HepG2 (cell line): ENCODE measurements at regions not wholly inside any gene's neighbourhood (a gene's known extent, or its start where the extent isn't known, plus 50 kb on each side); places are given as distances from the start of the nearest gene placed in this dataset.
A peak's percentile ranks its signal among the peaks of the same experiment; 100 is the strongest.

ENCODE experiments used
- ATAC-seq: fragments of 200-7000 bp; cut with Tn5 transposase; 3 replicates; pipeline ENCODE4 v1.9.1; 2020; ENCODE audit warnings: mild to moderate bottlenecking, moderate library complexity
- BruUV-seq: library from RNA; stranded (reverse); fragments of 400-500 nt; replicated peaks from 2 replicates; lab custom pipeline; 2021; lab: Mats Ljungman, UMichigan
- CTCF ChIA-PET: fragments of 300-600 bp; formaldehyde crosslinking; extraction: SDS; loops from one replicate; lab custom pipeline; 2021; ENCODE audit warnings: low total read pairs, inconsistent platforms, low intra/inter-chr PET ratio; lab: Yijun Ruan, JAX
- POLR2A ChIA-PET: fragments of 350-600 bp; sonication (Branson Sonifier 250); formaldehyde crosslinking; loops from one replicate; lab custom pipeline; 2020; ENCODE audit warnings: antibody characterized with exemption, inconsistent platforms; lab: Yijun Ruan, JAX
- DNase-seq: peaks from one replicate; pipeline ENCODE4 v3.0.0-alpha.2; 2015; ENCODE audit warnings: low spot score
- FAIRE-seq: peaks from 3 replicates; lab custom pipeline; 2011; peaks lifted over from hg19 to GRCh38; lab: Jason Lieb, UNC
- H2AFZ ChIP-seq: one replicate; pipeline ENCODE4 v1.6.1; 2011; ENCODE audit warnings: low read length, inconsistent platforms
- H3K27ac ChIP-seq: fragments of 300-600 bp; 3 replicates; pipeline ENCODE4 v1.8.0; 2011; ENCODE audit warnings: mixed run types, mild to moderate bottlenecking, mixed read lengths, low read length, inconsistent platforms; ENCODE audit not compliant: insufficient read depth; ENCODE audit errors: extremely low read length
- H3K27me3 ChIP-seq, 2 experiments: fragments of 200-600 bp in 1 of 2; 2 replicates in 1 of 2; 3 replicates in 1 of 2; pipeline versions ENCODE4 v1.6.0 to v1.8.0; 2011; ENCODE audit warnings: low read length in 2 of 2, mild to moderate bottlenecking in 2 of 2, moderate library complexity in 2 of 2, inconsistent platforms in 1 of 2; ENCODE audit not compliant: insufficient read depth in 2 of 2, control insufficient read depth in 1 of 2
- H3K36me3 ChIP-seq, 2 experiments: fragments of 200-600 bp in 1 of 2; replicated peaks in 1 of 2; 2 replicates in 1 of 2; 3 replicates in 1 of 2; pipeline versions ENCODE4 v1.5.1 to v1.8.0; 2011; ENCODE audit warnings: low read length in 2 of 2, inconsistent platforms in 1 of 2; ENCODE audit not compliant: insufficient read depth in 2 of 2, control insufficient read depth in 1 of 2
- H3K4me1 ChIP-seq: 2 replicates; pipeline ENCODE4 v1.5.1; 2012; ENCODE audit warnings: low read length, inconsistent platforms; ENCODE audit not compliant: insufficient read depth
- H3K4me2 ChIP-seq: 2 replicates; pipeline ENCODE4 v1.6.0; 2011; ENCODE audit warnings: low read depth, low read length, inconsistent platforms
- H3K4me3 ChIP-seq, 3 experiments: fragments of 200-600 bp in 1 of 3; sonication (generic), shearing (Covaris generic) in 1 of 3; replicated peaks in 1 of 3; 2 replicates each; pipeline ENCODE4 v1.5.1; 2011 to 2016; ENCODE audit warnings: low read length in 3 of 3, inconsistent platforms in 2 of 3, low read depth in 2 of 3, mild to moderate bottlenecking in 2 of 3, control low read depth in 1 of 3, mixed read lengths in 1 of 3; ENCODE audit not compliant: insufficient read depth in 1 of 3
- H3K79me2 ChIP-seq: one replicate; pipeline ENCODE4 v1.6.1; 2011; ENCODE audit warnings: low read length, inconsistent platforms; ENCODE audit not compliant: insufficient read depth
- H3K9ac ChIP-seq: 2 replicates; pipeline ENCODE4 v1.6.0; 2011; ENCODE audit warnings: mild to moderate bottlenecking, low read depth, low read length, inconsistent platforms; ENCODE audit not compliant: insufficient read depth
- H3K9me3 ChIP-seq: 2 replicates; pipeline ENCODE4 v1.5.1; 2012; ENCODE audit warnings: mild to moderate bottlenecking, low read length
- H4K20me1 ChIP-seq: 2 replicates; pipeline ENCODE4 v1.6.0; 2011; ENCODE audit warnings: inconsistent platforms, mild to moderate bottlenecking, low read length, moderate library complexity; ENCODE audit not compliant: insufficient read depth
- JUN ChIP-seq: sonication (generic); formaldehyde crosslinking; IDR thresholded peaks from 2 replicates; pipeline ENCODE4 v1.4.0; 2020; ENCODE audit warnings: mild to moderate bottlenecking, missing genetic modification reagents
- KLF6 ChIP-seq: IDR thresholded peaks from 2 replicates; pipeline ENCODE4 v1.8.0; 2016; ENCODE audit warnings: missing biosample characterization, missing genetic modification reagents
- LCORL ChIP-seq, 2 experiments: fragments of 450-650 bp in 1 of 2; sonication (generic) in 1 of 2; formaldehyde crosslinking in 1 of 2; IDR thresholded peaks; 2 replicates each; pipeline versions ENCODE4 v1.5.0 to v1.6.1; 2017 to 2020; ENCODE audit warnings: antibody characterized with exemption in 1 of 2, missing genetic modification reagents in 1 of 2
- ZNF607 ChIP-seq: sonication (generic); formaldehyde crosslinking; IDR thresholded peaks from 2 replicates; pipeline ENCODE4 v1.5.1; 2020; ENCODE audit warnings: missing genetic modification reagents, mild to moderate bottlenecking, borderline replicate concordance
- WGBS: methylation state at CpG from one replicate; pipeline ENCODE4 v1.1.6; 2017; ENCODE audit warnings: low lambda C conversion rate; 5-methylcytosine and 5-hydroxymethylcytosine counted together
- in situ Hi-C: cut with HindIII; loops from 2 replicates; pipeline ENCODE4 v1.10.0; 2017; ENCODE audit warnings: low pct_unique_long_range_greater_than_20kb; ENCODE audit not compliant: extremely low pct_ligation_motif_present
- intact Hi-C: fragments of 100-400 bp; cut with micrococcal nuclease; formaldehyde crosslinking; loops from one replicate; pipeline ENCODE4 v1.10.0; 2022; ENCODE audit not compliant: unreplicated experiment
- TF ChIP-seq, protein P1 (sequence below): IDR thresholded peaks from 2 replicates; pipeline ENCODE4 v1.6.1; 2016; ENCODE audit warnings: low read depth, missing genetic modification reagents, missing compliant biosample characterization
- TF ChIP-seq, protein P2 (sequence below): IDR thresholded peaks from 2 replicates; pipeline ENCODE4 v1.6.1; 2016
- TF ChIP-seq, protein P3 (sequence below): sonication (generic); formaldehyde crosslinking; conservative IDR thresholded peaks from 2 replicates; pipeline ENCODE4 v1.4.0; 2020; ENCODE audit warnings: missing genetic modification reagents

DNA sequence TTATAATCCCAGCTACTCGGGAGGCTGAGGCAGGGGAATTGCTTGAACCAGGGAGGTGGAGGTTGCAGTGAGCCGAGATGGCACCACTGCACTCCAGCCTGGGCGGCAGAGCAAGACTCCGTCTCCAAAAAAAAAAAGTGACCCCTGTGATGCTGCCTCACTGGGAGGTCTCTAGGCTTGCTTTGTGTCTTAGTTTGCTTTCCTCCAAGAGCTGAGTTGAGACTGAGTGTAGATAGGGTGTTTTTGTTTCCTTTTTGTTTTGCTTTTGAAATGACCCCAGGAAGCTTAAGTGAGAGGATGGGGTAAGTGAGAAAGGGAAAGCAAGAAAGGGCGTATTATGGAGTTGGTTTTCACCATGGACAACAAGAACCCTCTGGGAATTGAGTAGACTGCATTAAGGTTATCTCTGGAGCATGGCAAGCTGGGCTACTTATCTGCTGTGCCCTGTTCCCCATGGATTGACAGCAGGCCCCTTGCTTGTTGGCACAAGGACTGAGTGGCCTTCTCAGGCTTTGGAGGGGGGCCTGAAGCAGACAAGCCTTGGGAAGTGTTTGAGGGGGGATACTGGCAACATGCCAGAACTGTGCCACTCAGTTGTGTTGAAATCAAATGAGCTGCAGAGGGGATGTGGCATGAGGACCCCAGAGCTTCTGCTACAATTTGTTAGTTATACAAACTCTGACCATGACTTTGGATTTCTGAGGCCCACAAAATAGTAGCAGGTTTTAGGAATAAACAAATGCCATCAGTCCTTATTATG lies 300.6 kb upstream of the C11orf87 start:
- H3K4me2 ChIP-seq, result no peak overlapping the region
- H2AFZ ChIP-seq, result no peak overlapping the region
- H3K9ac ChIP-seq, result no peak overlapping the region
- no peaks in the 10 kb centered on the region for H3K9me3 ChIP-seq
- no peaks in the 10 kb centered on the region for H3K36me3 ChIP-seq
- DNase-seq, result no peak
- ChIA-PET POLR2A (no interaction called here), CTCF (no interaction called here)
- no peaks in the 10 kb centered on the region for H3K4me1 ChIP-seq
- TF ChIP-seq ZNF607 (CRISPR knock-in tag) (no peak), KLF6 (no peak), LCORL (IDR thresholded peaks at IDR 0.05) (peak; percentile 68), LCORL (CRISPR knock-in tag; IDR thresholded peaks at IDR 0.05) (no peak), JUN (CRISPR knock-in tag) (no peak)
- TF ChIP-seq, protein P1, sequence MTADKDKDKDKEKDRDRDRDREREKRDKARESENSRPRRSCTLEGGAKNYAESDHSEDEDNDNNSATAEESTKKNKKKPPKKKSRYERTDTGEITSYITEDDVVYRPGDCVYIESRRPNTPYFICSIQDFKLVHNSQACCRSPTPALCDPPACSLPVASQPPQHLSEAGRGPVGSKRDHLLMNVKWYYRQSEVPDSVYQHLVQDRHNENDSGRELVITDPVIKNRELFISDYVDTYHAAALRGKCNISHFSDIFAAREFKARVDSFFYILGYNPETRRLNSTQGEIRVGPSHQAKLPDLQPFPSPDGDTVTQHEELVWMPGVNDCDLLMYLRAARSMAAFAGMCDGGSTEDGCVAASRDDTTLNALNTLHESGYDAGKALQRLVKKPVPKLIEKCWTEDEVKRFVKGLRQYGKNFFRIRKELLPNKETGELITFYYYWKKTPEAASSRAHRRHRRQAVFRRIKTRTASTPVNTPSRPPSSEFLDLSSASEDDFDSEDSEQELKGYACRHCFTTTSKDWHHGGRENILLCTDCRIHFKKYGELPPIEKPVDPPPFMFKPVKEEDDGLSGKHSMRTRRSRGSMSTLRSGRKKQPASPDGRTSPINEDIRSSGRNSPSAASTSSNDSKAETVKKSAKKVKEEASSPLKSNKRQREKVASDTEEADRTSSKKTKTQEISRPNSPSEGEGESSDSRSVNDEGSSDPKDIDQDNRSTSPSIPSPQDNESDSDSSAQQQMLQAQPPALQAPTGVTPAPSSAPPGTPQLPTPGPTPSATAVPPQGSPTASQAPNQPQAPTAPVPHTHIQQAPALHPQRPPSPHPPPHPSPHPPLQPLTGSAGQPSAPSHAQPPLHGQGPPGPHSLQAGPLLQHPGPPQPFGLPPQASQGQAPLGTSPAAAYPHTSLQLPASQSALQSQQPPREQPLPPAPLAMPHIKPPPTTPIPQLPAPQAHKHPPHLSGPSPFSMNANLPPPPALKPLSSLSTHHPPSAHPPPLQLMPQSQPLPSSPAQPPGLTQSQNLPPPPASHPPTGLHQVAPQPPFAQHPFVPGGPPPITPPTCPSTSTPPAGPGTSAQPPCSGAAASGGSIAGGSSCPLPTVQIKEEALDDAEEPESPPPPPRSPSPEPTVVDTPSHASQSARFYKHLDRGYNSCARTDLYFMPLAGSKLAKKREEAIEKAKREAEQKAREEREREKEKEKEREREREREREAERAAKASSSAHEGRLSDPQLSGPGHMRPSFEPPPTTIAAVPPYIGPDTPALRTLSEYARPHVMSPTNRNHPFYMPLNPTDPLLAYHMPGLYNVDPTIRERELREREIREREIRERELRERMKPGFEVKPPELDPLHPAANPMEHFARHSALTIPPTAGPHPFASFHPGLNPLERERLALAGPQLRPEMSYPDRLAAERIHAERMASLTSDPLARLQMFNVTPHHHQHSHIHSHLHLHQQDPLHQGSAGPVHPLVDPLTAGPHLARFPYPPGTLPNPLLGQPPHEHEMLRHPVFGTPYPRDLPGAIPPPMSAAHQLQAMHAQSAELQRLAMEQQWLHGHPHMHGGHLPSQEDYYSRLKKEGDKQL (CRISPR knock-in tag), result no peak
- TF ChIP-seq, protein P2, sequence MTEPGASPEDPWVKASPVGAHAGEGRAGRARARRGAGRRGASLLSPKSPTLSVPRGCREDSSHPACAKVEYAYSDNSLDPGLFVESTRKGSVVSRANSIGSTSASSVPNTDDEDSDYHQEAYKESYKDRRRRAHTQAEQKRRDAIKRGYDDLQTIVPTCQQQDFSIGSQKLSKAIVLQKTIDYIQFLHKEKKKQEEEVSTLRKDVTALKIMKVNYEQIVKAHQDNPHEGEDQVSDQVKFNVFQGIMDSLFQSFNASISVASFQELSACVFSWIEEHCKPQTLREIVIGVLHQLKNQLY (CRISPR knock-in tag), result no peak
- TF ChIP-seq, protein P3, sequence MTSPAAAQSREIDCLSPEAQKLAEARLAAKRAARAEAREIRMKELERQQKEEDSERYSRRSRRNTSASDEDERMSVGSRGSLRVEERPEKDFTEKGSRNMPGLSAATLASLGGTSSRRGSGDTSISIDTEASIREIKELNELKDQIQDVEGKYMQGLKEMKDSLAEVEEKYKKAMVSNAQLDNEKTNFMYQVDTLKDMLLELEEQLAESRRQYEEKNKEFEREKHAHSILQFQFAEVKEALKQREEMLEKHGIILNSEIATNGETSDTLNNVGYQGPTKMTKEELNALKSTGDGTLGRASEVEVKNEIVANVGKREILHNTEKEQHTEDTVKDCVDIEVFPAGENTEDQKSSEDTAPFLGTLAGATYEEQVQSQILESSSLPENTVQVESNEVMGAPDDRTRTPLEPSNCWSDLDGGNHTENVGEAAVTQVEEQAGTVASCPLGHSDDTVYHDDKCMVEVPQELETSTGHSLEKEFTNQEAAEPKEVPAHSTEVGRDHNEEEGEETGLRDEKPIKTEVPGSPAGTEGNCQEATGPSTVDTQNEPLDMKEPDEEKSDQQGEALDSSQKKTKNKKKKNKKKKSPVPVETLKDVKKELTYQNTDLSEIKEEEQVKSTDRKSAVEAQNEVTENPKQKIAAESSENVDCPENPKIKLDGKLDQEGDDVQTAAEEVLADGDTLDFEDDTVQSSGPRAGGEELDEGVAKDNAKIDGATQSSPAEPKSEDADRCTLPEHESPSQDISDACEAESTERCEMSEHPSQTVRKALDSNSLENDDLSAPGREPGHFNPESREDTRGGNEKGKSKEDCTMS, result no peak
- H3K4me3 ChIP-seq, result no peak overlapping the region
- WGBS, result 19% methylated on average over 5 of the region's 5 CpGs
- no peak for FAIRE-seq
- BruUV-seq, result no TSS peak
- H3K27me3 ChIP-seq, result peaks cover 3 to 15% of the 10 kb centered on the region in 2 experiments; a peak in 3 of 5 replicates
- intact Hi-C loops (no loop called here), in situ Hi-C loops (no loop called here)
- no peaks in the 10 kb centered on the region for H3K79me2 ChIP-seq
- no peaks in the 10 kb centered on the region for H4K20me1 ChIP-seq
- no peak overlapping the region for H3K27ac ChIP-seq
- ATAC-seq, result no peak
